ENCODE measurements at regions not wholly inside any gene's neighbourhood (a gene's known extent, or its start where the extent isn't known, plus 50 kb on each side); places are given as distances from the start of the nearest gene placed in this dataset.
"Not testable (repeated sequence)": the region's sequence is repeated elsewhere in the genome, so short reads cannot be mapped to it uniquely, and the experiment has no call there.

DNA sequence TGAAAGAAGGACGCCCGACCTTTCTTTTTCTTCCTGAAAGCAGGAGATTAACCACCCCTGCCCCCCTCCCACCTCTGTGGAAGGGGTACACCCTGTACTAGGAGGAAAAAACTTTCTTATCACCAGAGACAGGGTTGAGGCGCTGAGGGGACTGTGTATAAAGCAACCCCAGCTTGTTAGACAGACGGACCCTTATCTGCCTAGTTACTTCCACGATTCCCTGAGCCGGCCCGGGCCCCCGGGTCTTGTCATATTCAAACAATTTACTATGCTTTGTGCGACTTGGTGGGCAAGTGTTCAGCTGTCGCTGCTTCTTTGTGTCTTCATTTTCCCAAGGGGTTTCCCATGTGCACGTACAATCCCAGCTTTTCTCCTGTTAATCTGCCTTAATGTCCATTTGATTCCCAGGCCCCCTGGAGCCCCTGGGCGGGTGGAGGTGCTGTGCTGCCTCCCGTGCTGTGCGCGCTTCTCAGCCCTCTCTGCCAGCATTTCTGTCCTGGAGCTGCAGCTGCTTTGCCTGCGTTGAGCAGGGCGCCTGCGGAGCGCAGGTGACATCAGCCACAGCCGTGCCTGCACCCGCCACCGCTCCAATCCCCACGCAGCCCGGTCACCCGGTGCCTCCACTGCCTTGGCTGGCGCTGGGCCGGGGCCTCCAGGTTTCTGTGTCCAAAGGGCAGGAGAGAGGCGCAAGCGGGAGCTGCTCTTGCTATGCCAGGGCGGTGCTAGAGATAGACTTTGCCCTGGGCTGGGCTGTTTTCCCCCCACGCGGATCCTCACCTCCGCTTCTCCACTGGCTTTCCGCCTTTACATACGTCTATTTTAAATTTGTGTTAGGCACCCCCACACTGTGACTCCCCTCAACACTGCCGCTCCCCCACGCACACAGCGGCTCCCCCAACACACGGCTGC is 96.2 kb downstream of the TTLL2 start:
- Histone ChIP-seq H3K4me3 (ENCODE audit: low read depth, low read length) (no peak overlapping the region), H3K4me1 (ENCODE audit: control insufficient read depth, insufficient read depth, low read length) (no peaks in the 10 kb centered on the region), H3K9me3 (ENCODE audit: control insufficient read depth, insufficient read depth, low read depth, low read length) (no peaks in the 10 kb centered on the region), H3K27ac (ENCODE audit: extremely low read depth, low read depth, low read length) (no peak overlapping the region), H3K36me3 (ENCODE audit: control insufficient read depth in 2 of 2, insufficient read depth in 1 of 2, low read length in 2 of 2) (no peaks in the 10 kb centered on the region)
- POLR2A ChIA-PET: no interaction called here
- no peak for TF ChIP-seq ZBTB8A (tag by site-specific recombination; IDR thresholded peaks at IDR 0.05)
- no peak for TF ChIP-seq REPIN1 (tag by site-specific recombination; IDR thresholded peaks at IDR 0.05; ENCODE audit: low read depth)
- no peak for TF ChIP-seq HOXD13 (CRISPR knock-in tag; IDR thresholded peaks at IDR 0.05; ENCODE audit: borderline replicate concordance)
- TF ChIP-seq ZNF335 (tag by site-specific recombination; conservative IDR thresholded peaks at IDR 0.05): no peak
- TF ChIP-seq ZNF24 (tag by site-specific recombination; IDR thresholded peaks at IDR 0.05): no peak
- no peak for TF ChIP-seq ZNF146 (tag by site-specific recombination; IDR thresholded peaks at IDR 0.05)
- TF ChIP-seq ZNF544 (tag by site-specific recombination; IDR thresholded peaks at IDR 0.05): no peak
- TF ChIP-seq ZNF76 (tag by site-specific recombination; IDR thresholded peaks at IDR 0.05; ENCODE audit: borderline replicate concordance, low read depth): no peak
- no peak for TF ChIP-seq ZNF558 (tag by site-specific recombination; IDR thresholded peaks at IDR 0.05)
- TF ChIP-seq, protein P1, sequence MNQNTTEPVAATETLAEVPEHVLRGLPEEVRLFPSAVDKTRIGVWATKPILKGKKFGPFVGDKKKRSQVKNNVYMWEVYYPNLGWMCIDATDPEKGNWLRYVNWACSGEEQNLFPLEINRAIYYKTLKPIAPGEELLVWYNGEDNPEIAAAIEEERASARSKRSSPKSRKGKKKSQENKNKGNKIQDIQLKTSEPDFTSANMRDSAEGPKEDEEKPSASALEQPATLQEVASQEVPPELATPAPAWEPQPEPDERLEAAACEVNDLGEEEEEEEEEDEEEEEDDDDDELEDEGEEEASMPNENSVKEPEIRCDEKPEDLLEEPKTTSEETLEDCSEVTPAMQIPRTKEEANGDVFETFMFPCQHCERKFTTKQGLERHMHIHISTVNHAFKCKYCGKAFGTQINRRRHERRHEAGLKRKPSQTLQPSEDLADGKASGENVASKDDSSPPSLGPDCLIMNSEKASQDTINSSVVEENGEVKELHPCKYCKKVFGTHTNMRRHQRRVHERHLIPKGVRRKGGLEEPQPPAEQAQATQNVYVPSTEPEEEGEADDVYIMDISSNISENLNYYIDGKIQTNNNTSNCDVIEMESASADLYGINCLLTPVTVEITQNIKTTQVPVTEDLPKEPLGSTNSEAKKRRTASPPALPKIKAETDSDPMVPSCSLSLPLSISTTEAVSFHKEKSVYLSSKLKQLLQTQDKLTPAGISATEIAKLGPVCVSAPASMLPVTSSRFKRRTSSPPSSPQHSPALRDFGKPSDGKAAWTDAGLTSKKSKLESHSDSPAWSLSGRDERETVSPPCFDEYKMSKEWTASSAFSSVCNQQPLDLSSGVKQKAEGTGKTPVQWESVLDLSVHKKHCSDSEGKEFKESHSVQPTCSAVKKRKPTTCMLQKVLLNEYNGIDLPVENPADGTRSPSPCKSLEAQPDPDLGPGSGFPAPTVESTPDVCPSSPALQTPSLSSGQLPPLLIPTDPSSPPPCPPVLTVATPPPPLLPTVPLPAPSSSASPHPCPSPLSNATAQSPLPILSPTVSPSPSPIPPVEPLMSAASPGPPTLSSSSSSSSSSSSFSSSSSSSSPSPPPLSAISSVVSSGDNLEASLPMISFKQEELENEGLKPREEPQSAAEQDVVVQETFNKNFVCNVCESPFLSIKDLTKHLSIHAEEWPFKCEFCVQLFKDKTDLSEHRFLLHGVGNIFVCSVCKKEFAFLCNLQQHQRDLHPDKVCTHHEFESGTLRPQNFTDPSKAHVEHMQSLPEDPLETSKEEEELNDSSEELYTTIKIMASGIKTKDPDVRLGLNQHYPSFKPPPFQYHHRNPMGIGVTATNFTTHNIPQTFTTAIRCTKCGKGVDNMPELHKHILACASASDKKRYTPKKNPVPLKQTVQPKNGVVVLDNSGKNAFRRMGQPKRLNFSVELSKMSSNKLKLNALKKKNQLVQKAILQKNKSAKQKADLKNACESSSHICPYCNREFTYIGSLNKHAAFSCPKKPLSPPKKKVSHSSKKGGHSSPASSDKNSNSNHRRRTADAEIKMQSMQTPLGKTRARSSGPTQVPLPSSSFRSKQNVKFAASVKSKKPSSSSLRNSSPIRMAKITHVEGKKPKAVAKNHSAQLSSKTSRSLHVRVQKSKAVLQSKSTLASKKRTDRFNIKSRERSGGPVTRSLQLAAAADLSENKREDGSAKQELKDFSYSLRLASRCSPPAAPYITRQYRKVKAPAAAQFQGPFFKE (tag by site-specific recombination; IDR thresholded peaks at IDR 0.05; ENCODE audit: borderline replicate concordance): no peak
- CTCF ChIA-PET: no interaction called here

- H3K4me1 ChIP-seq (ENCODE audit: control insufficient read depth, insufficient read depth, low read length); CTCF ChIA-PET; H3K27ac ChIP-seq (ENCODE audit: extremely low read depth, low read depth, low read length); H3K36me3 ChIP-seq (ENCODE audit: control insufficient read depth in 2 of 2, insufficient read depth in 1 of 2, low read length in 2 of 2); POLR2A ChIA-PET; H3K9me3 ChIP-seq (ENCODE audit: control insufficient read depth, insufficient read depth, low read depth, low read length); H3K4me3 ChIP-seq (ENCODE audit: low read depth, low read length): not testable (repeated sequence)
Measured at GRCh38 chr6:167421944-167422343, 97.1 kb downstream of the TTLL2 start.

DNA sequence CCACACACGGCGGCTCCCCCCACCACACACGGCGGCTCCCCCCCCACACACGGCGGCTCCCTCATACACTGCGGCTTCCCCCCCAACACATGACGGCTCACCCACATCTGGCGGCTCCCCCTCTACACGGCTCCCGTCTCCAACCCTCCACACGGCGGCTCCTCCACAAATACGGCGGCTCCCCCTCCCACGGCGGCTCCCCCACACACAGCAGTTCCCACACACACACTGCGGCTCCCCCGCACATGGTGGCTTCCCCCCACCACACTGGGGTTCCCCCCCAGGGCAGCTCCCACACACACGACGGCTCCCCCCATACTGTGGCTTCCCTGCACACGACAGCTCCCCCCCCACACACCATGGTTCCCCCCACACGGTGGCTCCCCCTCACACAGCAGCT is 98.0 kb downstream of the TTLL2 start:
- no peaks in the 10 kb centered on the region for H3K9me3 ChIP-seq (ENCODE audit: control insufficient read depth, insufficient read depth, low read depth, low read length)
- no peaks in the 10 kb centered on the region for H3K4me1 ChIP-seq (ENCODE audit: control insufficient read depth, insufficient read depth, low read length)
- TF ChIP-seq ZNF202 (tag by site-specific recombination; IDR thresholded peaks at IDR 0.05; ENCODE audit: borderline replicate concordance) (0 out of 2 replicates have a peak, but pooled peaks have one; percentile 32), SCRT2 (tag by site-specific recombination; IDR thresholded peaks at IDR 0.05) (no peak)
- H3K36me3 ChIP-seq (ENCODE audit: control insufficient read depth in 2 of 2, insufficient read depth in 1 of 2, low read length in 2 of 2): no peaks in the 10 kb centered on the region
- H3K4me3 ChIP-seq (ENCODE audit: low read depth, low read length): no peak overlapping the region
- CTCF ChIA-PET: no interaction called here
- no peak overlapping the region for H3K27ac ChIP-seq (ENCODE audit: extremely low read depth, low read depth, low read length)
- POLR2A ChIA-PET: no interaction called here

Measured in HEK293 (cell line).